Esophagus muscularis mucosa (tissue), 4 donors: ENCODE measurements at regions not wholly inside any gene's neighbourhood (a gene's known extent, or its start where the extent isn't known, plus 50 kb on each side); places are given as distances from the start of the nearest gene placed in this dataset.
"Not testable (repeated sequence)": the region's sequence is repeated elsewhere in the genome, so short reads cannot be mapped to it uniquely, and the experiment has no call there.

Experiments
- DNase-seq: peaks from one replicate; pipeline ENCODE4 v3.0.0-alpha.2; 2017; ENCODE audit errors: extremely low spot score
- H3K27ac ChIP-seq, 4 donors: fragments of 200-600 bp; sonication (generic); replicated peaks in 1 of 4; 1 replicate in 3 of 4; 2 replicates in 1 of 4; pipeline ENCODE4 v1.5.1; 2016 to 2019; ENCODE audit warnings: mild to moderate bottlenecking in 1 of 4
- H3K27me3 ChIP-seq, 4 donors: fragments of 200-600 bp; sonication (generic); one replicate each; pipeline versions ENCODE4 v1.5.1 to v1.6.0; 2016 to 2019
- H3K36me3 ChIP-seq, 4 donors: fragments of 200-600 bp; sonication (generic); one replicate each; pipeline ENCODE4 v1.5.1; 2016 to 2019
- H3K4me1 ChIP-seq, 4 donors: fragments of 200-600 bp; sonication (generic); one replicate each; pipeline ENCODE4 v1.5.1; 2016 to 2019
- H3K4me3 ChIP-seq, 4 donors: fragments of 200-600 bp; sonication (generic); 1 replicate in 2 of 4; 2 replicates in 2 of 4; pipeline ENCODE4 v1.5.1; 2016 to 2019; ENCODE audit warnings: mild to moderate bottlenecking in 4 of 4, moderate library complexity in 1 of 4
- H3K9me3 ChIP-seq, 4 donors: fragments of 200-600 bp; sonication (generic); 1 replicate in 3 of 4; 2 replicates in 1 of 4; pipeline ENCODE4 v1.5.1; 2016 to 2019
- CTCF ChIP-seq, 3 experiments: fragments of 200-600 bp in 2 of 3; fragments of 450-650 bp in 1 of 3; sonication (generic) in 2 of 3; IDR thresholded peaks; one replicate each; pipeline ENCODE4 v1.5.1; 2017 to 2019; ENCODE audit warnings: antibody characterized with exemption in 3 of 3, mild to moderate bottlenecking in 2 of 3, moderate library complexity in 1 of 3
- EP300 ChIP-seq: sonication (generic); formaldehyde crosslinking; IDR thresholded peaks from one replicate; pipeline ENCODE4 v1.6.1; 2017; ENCODE audit warnings: antibody characterized with exemption
- POLR2A ChIP-seq: fragments of 450-650 bp; IDR thresholded peaks from one replicate; pipeline ENCODE4 v1.6.1; 2017; ENCODE audit warnings: antibody characterized with exemption, moderate library complexity, mild to moderate bottlenecking, low read depth
- POLR2AphosphoS5 ChIP-seq, 2 donors: sonication (generic); formaldehyde crosslinking; IDR thresholded peaks; one replicate each; pipeline ENCODE4 v1.6.1; 2017; ENCODE audit warnings: antibody characterized with exemption in 2 of 2
- WGBS: methylation state at CpG from one replicate; pipeline ENCODE4 v1.1.5; 2018; 5-methylcytosine and 5-hydroxymethylcytosine counted together
- intact Hi-C: fragments of 100-400 bp; cut with DNase I; formaldehyde crosslinking; loops from one replicate; pipeline ENCODE4 v1.15.1; 2023

GRCh38 chr10:36739884-36740445 is 385.4 kb upstream of the ANKRD30A start:
- no peaks in the 10 kb centered on the region for H3K27me3 ChIP-seq
- H3K4me1 ChIP-seq = no peaks in the 10 kb centered on the region
- no peak for DNase-seq
- 93% methylated on average over 5 of the region's 5 CpGs for WGBS
- H3K27ac ChIP-seq = no peak overlapping the region
- H3K4me3 ChIP-seq = no peak overlapping the region
- intact Hi-C loops = no loop called here
- no peak for TF ChIP-seq POLR2A
- TF ChIP-seq CTCF (IDR thresholded peaks at IDR 0.05) = no peak
- TF ChIP-seq EP300 = no peak
- TF ChIP-seq POLR2AphosphoS5 (IDR thresholded peaks at IDR 0.05) = no peak
- H3K9me3 ChIP-seq = no peaks in the 10 kb centered on the region
- H3K36me3 ChIP-seq = no peaks in the 10 kb centered on the region

GRCh38 chr10:36738738-36739431 is 386.5 kb upstream of the ANKRD30A start:
- TF ChIP-seq POLR2AphosphoS5 (IDR thresholded peaks at IDR 0.05) = no peak
- WGBS = 95% methylated on average over 4 of the region's 4 CpGs
- H3K27ac ChIP-seq = no peak overlapping the region
- no peak overlapping the region for H3K4me3 ChIP-seq
- H3K36me3 ChIP-seq = no peaks in the 10 kb centered on the region
- no peak for DNase-seq
- no peaks in the 10 kb centered on the region for H3K4me1 ChIP-seq
- no peaks in the 10 kb centered on the region for H3K9me3 ChIP-seq
- H3K27me3 ChIP-seq = no peaks in the 10 kb centered on the region
- intact Hi-C loops = no loop called here

GRCh38 chr10:36736311-36736710 is 389.1 kb upstream of the ANKRD30A start:
- no peak overlapping the region for H3K27ac ChIP-seq
- WGBS = 90% methylated on average over 1 of the region's 1 CpG
- no peaks in the 10 kb centered on the region for H3K27me3 ChIP-seq
- H3K4me1 ChIP-seq = no peaks in the 10 kb centered on the region
- DNase-seq = no peak
- no peak for TF ChIP-seq POLR2AphosphoS5 (IDR thresholded peaks at IDR 0.05)
- no peak overlapping the region for H3K4me3 ChIP-seq
- no peaks in the 10 kb centered on the region for H3K36me3 ChIP-seq
- intact Hi-C loops = no loop called here
- H3K9me3 ChIP-seq = no peaks in the 10 kb centered on the region

GRCh38 chr10:36734590-36734989 is 390.8 kb upstream of the ANKRD30A start:
- intact Hi-C loops, H3K4me3 ChIP-seq, DNase-seq, H3K27ac ChIP-seq, H3K36me3 ChIP-seq, H3K9me3 ChIP-seq, H3K27me3 ChIP-seq, H3K4me1 ChIP-seq: not testable (repeated sequence)
- 93% methylated on average over 10 of the region's 21 CpGs for WGBS

- intact Hi-C loops = no loop called here
- 94% methylated on average over 6 of the region's 6 CpGs for WGBS
- no peak for DNase-seq
- Histone ChIP-seq H3K27ac (no peak overlapping the region), H3K36me3 (no peaks in the 10 kb centered on the region), H3K4me3 (no peak overlapping the region), H3K4me1 (peaks cover 0 to 7% (median 5%) of the 10 kb centered on the region in 4 donors), H3K27me3 (no peaks in the 10 kb centered on the region), H3K9me3 (no peaks in the 10 kb centered on the region)
- no peak for TF ChIP-seq POLR2AphosphoS5 (IDR thresholded peaks at IDR 0.05)
- no peak for TF ChIP-seq CTCF (IDR thresholded peaks at IDR 0.05)
- TF ChIP-seq POLR2A = no peak
- no peak for TF ChIP-seq EP300
Measured at GRCh38 chr10:36730316-36730715, 395.1 kb upstream of the ANKRD30A start.

- WGBS = 76% methylated on average over 2 of the region's 2 CpGs
- TF ChIP-seq CTCF (IDR thresholded peaks at IDR 0.05) (no peak), POLR2AphosphoS5 (IDR thresholded peaks at IDR 0.05) (no peak), POLR2A (no peak), EP300 (no peak)
- Histone ChIP-seq H3K27ac (no peak overlapping the region), H3K4me1 (peaks cover 0 to 8% (median 6%) of the 10 kb centered on the region in 4 donors), H3K9me3 (no peaks in the 10 kb centered on the region), H3K36me3 (no peaks in the 10 kb centered on the region), H3K27me3 (no peaks in the 10 kb centered on the region), H3K4me3 (no peak overlapping the region)
- intact Hi-C loops = no loop called here
- DNase-seq = no peak
Measured at GRCh38 chr10:36728626-36729025, 396.8 kb upstream of the ANKRD30A start.
